C4-2B (cell line): ENCODE measurements at regions not wholly inside any gene's neighbourhood (a gene's known extent, or its start where the extent isn't known, plus 50 kb on each side); places are given as distances from the start of the nearest gene placed in this dataset.

ENCODE experiments used
- CTCF ChIP-seq: fragments of 450-650 bp; conservative IDR thresholded peaks from 2 replicates; pipeline ENCODE4 v1.5.1; 2017; ENCODE audit warnings: mild to moderate bottlenecking
- ZFX ChIP-seq: fragments of 450-650 bp; IDR thresholded peaks from 2 replicates; pipeline ENCODE4 v1.6.1; 2017

DNA sequence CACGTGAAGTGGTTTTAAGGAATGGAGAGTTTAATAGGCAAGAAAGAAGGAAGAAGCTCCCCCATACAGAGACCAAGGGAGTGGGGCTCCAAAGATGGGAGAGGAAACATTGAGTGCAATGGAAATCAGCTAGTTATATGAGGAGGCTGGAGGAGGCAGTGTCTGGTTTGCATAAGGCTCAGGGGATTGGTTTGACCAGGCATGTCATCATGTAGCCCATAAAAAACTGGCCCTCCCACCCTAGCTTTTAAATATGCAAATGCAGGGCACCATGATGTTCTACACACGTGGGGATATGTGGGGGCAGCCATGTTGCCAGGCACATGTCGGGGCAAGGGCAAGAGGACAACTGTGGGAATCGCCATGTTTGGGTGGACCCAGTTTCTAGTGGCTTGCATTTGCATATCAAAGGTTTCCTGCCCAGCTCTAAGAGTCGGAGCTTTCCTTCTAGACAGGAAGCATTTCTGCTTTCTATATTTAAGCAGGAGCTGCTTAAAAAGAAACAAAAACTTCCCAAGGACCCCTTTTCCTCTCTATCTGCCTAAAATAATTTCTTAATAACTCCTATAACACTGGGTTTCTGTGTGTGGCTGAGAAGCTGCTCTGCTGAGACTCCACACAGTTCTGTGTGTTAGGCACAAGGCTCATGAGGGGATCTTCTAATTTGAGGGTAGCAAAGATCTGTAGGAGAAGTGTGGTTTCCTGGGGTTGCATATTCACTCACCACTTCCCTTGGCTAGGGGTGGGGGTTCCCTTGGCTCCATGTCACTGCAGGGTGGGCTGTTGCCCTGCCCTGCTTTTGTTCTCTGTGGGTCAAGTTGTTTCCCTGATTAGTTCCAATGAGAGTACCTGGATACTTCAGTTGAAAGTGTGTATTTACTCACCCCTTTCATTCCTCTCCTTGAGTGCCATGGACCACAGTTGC, 113.5 kb downstream of the VSIG4 start:
- TF ChIP-seq CTCF (no peak), ZFX (no peak)
